ENCODE measurements at regions not wholly inside any gene's neighbourhood (a gene's known extent, or its start where the extent isn't known, plus 50 kb on each side); places are given as distances from the start of the nearest gene placed in this dataset.
"Not testable (repeated sequence)": the region's sequence is repeated elsewhere in the genome, so short reads cannot be mapped to it uniquely, and the experiment has no call there.

GRCh38 chr11:11755871-11756270 lies 85.9 kb upstream of the USP47 start:
- no peak for DNase-seq

GRCh38 chr11:11752679-11753078 lies 89.1 kb upstream of the USP47 start:
- no peak for DNase-seq

- DNase-seq = no peak
These were observed 91.5 kb upstream of the USP47 start for GRCh38 chr11:11750017-11750878.

- DNase-seq = no peak
These were observed 92.9 kb upstream of the USP47 start for GRCh38 chr11:11748706-11749365.

- DNase-seq = no peak
These were observed 94.2 kb upstream of the USP47 start for GRCh38 chr11:11747570-11747969.

DNA sequence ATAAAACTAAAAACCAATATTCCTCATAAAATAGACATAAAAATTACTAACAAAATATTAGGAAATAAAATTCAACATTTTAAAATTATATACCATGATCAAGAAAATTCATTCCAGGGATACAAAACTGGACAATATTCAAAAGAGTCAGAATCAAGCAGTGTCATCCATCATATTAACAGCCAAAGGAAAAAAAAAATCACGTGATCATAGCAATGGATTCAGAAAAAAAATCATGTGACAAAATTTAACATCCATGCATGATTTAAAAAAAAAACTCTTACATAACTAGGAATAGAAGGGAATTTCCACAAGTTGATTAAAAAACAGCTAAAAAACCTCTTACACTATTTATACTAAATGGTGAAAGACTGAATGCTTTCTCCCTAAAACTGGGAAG lies 95.3 kb upstream of the USP47 start:
- DNase-seq = no peak

- DNase-seq = no peak
These were observed 98.6 kb upstream of the USP47 start for GRCh38 chr11:11743216-11743615.

DNA sequence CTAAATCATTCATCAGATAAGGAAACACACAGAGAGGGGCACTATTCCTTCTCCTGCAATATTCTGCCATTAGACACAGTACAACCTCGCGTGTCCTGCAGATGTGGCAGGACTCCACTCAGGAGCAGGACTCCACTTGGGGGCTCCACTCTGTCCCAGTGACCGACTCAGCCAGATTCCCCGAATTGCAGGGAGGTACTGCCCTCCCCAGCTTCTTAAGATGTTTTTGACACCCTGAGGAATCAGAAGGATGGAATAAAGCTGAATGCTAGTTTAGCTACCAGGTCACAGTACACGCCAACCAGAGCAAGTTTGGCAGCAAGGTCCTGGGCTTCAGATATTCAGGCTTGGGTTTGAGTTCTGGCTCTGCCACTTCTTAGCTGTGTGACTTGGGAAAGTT lies 99.3 kb upstream of the USP47 start:
- no peak for DNase-seq

DNA sequence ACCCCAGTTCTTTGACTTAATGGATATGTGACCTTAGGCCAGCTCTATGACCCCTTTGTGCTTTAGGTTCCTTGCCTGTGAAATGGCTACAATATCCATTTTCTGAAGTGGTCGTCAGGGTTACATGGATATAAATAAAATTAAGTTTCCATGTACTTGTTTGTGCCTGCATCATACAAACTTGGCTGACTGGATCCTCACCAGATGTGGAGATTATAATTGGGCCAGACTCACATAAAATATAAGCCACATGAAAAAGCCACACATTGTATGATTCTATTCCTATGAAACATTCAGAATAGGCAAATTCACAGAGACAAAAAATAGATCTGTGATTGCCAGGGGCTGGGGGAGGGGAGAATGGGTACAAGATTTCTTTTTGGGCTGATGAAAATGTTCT lies 100.9 kb upstream of the USP47 start:
- DNase-seq = no peak

DNA sequence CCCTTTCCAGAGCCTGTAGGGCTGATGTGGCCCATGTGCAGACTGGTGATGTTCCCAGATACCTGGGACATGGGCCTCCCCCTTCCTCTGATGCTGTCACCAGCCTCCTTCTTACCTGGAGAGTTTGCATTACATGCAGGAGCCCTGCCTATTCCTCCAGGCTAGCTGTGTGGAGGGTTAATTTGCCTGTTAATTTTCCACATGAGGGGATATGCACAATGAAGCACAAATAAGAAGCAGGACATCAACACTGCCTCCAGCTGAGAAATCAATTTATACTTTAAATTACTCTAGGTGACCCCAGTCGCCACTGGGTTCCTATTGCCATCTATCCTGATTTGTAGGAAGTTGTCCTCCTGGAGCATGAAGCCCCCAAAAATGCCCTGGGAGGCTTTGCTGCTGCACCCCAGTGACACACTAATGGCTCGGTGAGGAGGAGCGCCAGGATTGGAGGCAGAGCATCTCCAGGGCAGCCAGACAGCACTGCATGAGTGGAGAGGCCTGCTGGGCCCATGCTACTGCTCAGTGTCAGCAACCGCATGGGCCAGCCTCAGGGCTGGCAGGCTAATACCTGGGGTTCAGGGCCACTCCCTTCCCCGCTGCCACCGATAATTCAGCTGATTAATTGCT lies 101.6 kb upstream of the USP47 start:
- DNase-seq = no peak

GRCh38 chr11:11738370-11738769 lies 103.4 kb upstream of the USP47 start:
- no peak for DNase-seq

DNA sequence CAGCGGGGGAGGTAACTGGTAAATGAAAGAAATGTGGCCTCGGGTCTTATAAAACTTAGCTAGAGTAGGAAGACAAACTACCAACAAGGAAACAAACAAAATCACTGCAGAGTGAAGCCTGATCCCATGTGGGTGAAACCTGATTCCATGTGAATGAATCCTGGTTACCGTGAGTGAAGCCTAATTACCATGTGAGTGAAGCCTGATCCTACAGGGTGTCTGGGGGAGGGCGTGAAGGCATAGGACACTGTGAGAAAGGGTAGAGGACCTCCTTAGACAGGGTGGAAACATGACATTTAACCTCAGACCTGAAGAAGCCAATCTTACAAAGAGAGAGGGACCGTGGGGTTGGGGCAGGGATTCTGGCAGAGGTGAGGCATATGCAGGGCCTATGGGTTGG lies 106.2 kb upstream of the USP47 start:
- no peak for DNase-seq

DNA sequence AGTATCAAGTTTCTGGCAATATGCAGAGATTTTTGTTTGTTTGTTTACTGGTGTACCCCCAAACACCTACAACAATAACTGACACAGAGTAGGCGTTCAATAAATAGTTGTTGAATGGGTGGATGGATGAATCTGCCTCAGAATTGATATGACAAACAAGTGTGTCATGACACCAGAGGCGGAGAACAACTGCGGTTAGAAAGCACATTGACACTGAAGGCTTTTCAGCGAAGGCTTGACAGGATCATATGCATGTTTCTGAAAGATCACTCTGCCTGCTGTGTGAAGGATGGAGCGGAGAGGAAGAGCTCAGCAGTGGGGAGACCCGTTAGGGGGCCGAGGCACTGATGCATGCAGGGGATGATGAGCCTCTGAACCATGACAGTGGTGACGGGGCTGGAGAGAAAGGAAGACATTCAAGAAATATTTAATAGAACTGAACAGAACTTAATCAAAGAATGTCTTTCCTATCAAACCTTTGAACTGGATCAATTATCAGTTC lies 108.5 kb upstream of the USP47 start:
- DNase-seq = no peak

DNA sequence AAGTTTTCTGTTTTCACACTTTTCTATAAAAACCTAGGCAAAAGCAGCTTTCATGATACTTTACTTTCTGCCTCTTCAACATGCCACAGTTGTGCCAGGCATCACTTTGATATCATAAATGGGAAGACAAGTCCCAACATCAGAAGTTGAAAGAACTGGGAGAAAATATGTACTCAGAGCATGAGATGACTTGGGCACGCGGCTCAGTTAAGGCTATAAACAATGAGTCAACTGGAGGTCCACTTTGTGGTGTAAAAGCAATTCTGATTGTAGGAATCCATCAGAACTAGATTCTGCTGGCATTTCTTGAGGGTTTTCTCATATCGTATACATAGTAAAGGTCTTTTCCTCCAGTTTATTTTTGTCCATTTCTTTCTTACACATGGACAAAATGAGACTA lies 109.7 kb upstream of the USP47 start:
- no peak for DNase-seq

DNA sequence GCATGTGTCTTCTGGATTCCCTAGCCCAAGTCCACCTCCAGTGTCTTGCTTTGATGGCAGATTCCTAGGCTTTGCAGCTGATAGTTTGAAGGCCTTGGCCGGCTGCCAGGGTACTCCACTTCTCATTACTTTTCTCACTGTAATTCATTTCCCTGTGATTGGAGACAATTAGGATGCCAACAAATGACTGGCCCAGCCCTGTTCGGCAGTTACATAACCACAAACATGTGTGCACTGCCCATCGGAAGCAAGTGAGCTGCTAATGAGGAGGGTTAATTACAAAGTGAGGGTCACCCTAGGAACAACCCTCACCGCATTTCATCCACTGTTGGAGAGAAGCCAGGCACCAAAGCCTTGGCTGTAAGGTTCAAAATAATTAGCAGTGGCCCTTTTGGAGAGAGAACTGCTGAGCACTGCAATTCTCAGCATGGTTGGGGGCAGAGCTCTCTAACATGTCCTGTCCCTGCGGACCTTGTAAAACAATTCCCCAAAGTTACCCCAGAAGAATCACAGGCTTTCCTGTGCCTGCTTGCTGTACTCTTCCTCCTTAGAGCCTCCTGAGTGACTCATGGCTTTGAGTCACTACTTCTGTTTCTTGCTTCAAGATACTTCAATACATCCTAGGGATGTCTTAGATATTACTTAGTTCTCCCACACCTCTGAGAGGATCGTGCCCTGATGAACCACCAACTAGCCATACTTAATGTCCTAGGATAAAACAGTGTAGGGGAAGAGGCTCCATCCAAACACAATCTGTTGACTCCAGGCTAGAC lies 109.7 kb upstream of the GALNT18 start:
- peak; percentile 62 for DNase-seq

GRCh38 chr11:11728386-11728785 lies 106.6 kb upstream of the GALNT18 start:
- no peak for DNase-seq

DNA sequence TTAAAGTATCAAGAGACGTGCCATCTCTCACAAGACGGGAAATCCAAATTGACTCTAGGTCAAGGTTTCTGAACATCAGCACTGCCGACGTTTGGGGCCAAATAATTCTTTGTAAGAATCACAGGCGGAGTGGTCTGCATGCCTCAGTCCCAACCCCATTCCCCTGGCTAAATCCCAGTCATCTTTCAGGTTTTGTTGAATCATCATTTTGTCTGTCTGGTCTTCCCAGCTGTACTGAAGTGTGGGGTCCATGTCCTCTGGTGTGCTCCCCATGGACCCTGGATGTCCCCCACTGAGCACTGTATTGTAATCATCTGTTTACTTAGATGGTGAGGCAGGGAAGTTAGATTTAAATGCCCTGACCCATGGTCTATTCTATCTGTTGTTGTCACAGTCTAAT lies 103.6 kb upstream of the GALNT18 start:
- DNase-seq = no peak

DNA sequence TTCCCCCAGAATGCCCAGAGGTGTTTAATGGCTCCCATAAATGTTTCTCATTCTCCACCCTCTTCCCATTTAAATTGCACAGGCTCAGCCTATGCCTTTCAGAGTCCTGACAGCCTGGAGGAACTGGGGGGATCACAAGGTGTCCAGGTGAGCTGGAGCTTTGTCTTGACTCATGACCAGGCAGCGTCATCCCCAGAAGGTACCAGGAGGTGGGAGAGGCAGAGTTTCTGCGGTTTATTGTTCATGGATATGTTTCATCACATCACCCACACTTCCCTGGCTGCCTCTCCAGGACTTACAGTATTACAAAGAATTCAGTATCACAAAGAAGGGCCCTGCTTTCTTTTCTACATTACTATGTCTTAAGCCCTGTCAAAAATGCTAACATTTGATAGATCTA lies 103.2 kb upstream of the GALNT18 start:
- DNase-seq = no peak

DNA sequence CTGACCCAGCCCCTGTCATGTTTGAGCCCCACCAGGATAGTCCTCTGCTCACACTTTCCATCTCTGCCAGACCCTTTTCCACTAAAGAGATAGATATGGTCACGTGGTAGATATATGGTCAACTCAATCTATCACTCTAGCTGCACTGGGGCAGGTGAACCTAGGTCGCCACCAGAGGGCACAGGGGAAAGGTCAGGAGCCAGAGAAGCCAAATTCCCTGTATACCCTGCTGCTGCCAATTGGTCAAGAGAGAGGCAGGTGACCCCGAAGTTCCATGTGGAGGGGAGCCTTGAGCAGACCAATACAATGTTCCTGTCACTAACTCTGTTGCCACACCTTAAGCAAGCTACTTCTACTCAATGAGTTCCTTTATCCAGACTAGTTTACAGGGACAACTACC lies 101.1 kb upstream of the GALNT18 start:
- no peak for DNase-seq

GRCh38 chr11:11722246-11722645 lies 100.4 kb upstream of the GALNT18 start:
- no peak for DNase-seq

DNA sequence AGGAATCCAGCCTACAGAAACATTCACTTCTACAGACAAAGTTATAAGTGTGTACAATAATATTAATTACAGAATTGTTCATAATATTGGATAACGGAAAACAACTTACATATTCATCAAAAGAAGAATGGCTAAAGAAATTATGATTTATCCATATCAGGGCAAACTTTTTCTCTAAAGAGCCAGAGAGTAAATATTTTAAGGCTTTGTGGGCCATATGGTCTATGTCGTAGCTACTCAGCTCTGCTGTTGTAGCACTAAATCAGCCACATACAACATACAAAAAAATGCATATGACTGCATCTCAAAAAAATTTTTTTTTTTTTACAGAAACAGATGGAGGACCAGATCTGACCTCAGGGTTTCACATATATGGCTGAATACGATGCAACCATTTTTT lies 96.7 kb upstream of the GALNT18 start:
- DNase-seq = no peak

DNA sequence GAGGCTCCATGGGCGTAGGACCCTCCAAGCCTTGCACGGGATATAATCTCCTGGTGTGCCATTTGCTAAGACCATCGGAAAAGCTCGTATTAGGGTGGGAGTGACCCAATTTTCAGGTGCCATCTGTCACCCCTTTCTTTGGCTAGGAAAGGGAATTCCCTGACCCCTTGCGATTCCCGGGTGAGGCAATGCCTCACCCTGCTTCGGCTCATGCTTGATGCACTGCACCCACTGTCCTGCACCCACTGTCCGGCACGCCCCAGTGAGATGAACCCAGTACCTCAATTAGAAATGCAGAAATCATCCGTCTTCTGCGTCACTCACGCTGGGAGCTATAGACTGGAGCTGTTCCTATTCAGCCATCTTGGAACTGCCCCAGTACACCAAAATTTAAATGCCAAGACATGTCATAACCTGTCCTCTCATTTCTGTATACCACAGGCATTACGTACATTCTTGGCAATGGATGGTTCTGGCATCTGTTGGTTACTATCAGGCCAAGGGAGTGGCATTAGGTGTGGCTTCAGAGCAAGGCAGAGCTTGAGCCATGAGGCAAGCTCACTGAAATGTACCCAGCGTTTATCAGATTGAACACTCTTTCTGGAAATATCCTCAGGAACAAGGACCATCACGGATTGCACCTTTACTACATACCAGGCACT lies 95.4 kb upstream of the GALNT18 start:
- DNase-seq = no peak

DNA sequence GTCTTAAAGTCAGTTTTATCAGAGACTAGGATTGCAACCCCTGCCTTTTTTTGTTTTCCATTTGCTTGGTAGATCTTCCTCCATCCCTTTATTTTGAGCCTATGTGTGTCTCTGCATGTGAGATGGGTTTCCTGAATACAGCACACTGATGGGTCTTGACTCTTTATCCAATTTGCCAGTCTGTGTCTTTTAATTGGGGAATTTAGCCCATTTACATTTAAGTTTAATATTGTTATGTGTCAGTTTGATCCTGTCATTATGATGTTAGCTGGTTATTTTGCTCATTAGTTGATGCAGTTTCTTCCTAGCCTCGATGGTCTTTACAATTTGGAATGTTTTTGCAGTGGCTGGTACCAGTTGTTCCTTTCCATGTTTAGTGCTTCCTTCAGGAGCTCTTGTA lies 93.3 kb upstream of the GALNT18 start:
- DNase-seq = not testable (repeated sequence)

All from NCI-H2029 treated with DMSO at 0.1 percent for 48 hours (cell line).